ENCODE measurements at regions not wholly inside any gene's neighbourhood (a gene's known extent, or its start where the extent isn't known, plus 50 kb on each side); places are given as distances from the start of the nearest gene placed in this dataset.

GRCh38 chr10:7107285-7107684, 303.5 kb downstream of the SFMBT2 start:
- no peak for TF ChIP-seq CTCF (IDR thresholded peaks at IDR 0.05)
- TF ChIP-seq EZH2 (IDR thresholded peaks at IDR 0.05): no peak

Data from neural progenitor cell (in vitro differentiated cells).